ENCODE measurements at regions not wholly inside any gene's neighbourhood (a gene's known extent, or its start where the extent isn't known, plus 50 kb on each side); places are given as distances from the start of the nearest gene placed in this dataset.

GRCh38 chr14:34350903-34351302 is 111.1 kb downstream of the SPTSSA start:
- no peak for DNase-seq (ENCODE audit: low spot score)

- DNase-seq (ENCODE audit: low spot score), result no peak
Measured at GRCh38 chr14:34348592-34348991, 113.4 kb downstream of the SPTSSA start.

GRCh38 chr14:34347683-34348082 is 114.4 kb downstream of the SPTSSA start:
- no peak for DNase-seq (ENCODE audit: low spot score)

- DNase-seq (ENCODE audit: low spot score), result no peak
Measured at GRCh38 chr14:34345718-34346465, 116.1 kb downstream of the SPTSSA start.

GRCh38 chr14:34344318-34344717 is 117.7 kb downstream of the SPTSSA start:
- no peak for DNase-seq (ENCODE audit: low spot score)

GRCh38 chr14:34340025-34340625 is 121.9 kb downstream of the SPTSSA start:
- no peak for DNase-seq (ENCODE audit: low spot score)

GRCh38 chr14:34338056-34338455 is 124.0 kb downstream of the SPTSSA start:
- DNase-seq (ENCODE audit: low spot score), result no peak

GRCh38 chr14:34336501-34336900 is 125.5 kb downstream of the SPTSSA start:
- no peak for DNase-seq (ENCODE audit: low spot score)

- no peak for DNase-seq (ENCODE audit: low spot score)
Measured at GRCh38 chr14:34335968-34336367, 126.1 kb downstream of the SPTSSA start.

- no peak for DNase-seq (ENCODE audit: low spot score)
Measured at GRCh38 chr14:34334329-34334728, 127.7 kb downstream of the SPTSSA start.

GRCh38 chr14:34331728-34332623 is 130.1 kb downstream of the SPTSSA start:
- DNase-seq (ENCODE audit: low spot score), result peak; percentile 76

- no peak for DNase-seq (ENCODE audit: low spot score)
Measured at GRCh38 chr14:34330846-34331245, 131.2 kb downstream of the SPTSSA start.

GRCh38 chr14:34329301-34329700 is 132.7 kb downstream of the SPTSSA start:
- no peak for DNase-seq (ENCODE audit: low spot score)

- no peak for DNase-seq (ENCODE audit: low spot score)
Measured at GRCh38 chr14:34328178-34328577, 133.9 kb downstream of the SPTSSA start.

- no peak for DNase-seq (ENCODE audit: low spot score)
Measured at GRCh38 chr14:34325493-34325892, 136.5 kb downstream of the SPTSSA start.

GRCh38 chr14:34324363-34324795 is 137.7 kb downstream of the SPTSSA start:
- DNase-seq (ENCODE audit: low spot score), result peak; percentile 57

GRCh38 chr14:34322940-34323418 is 139.1 kb downstream of the SPTSSA start:
- peak; percentile 55 for DNase-seq (ENCODE audit: low spot score)

GRCh38 chr14:34319140-34319539 is 142.9 kb downstream of the SPTSSA start:
- no peak for DNase-seq (ENCODE audit: low spot score)

GRCh38 chr14:34318014-34318413 is 144.0 kb downstream of the SPTSSA start:
- DNase-seq (ENCODE audit: low spot score), result no peak

- no peak for DNase-seq (ENCODE audit: low spot score)
Measured at GRCh38 chr14:34310724-34311123, 151.3 kb downstream of the SPTSSA start.

- no peak for DNase-seq (ENCODE audit: low spot score)
Measured at GRCh38 chr14:34303811-34304210, 158.2 kb downstream of the SPTSSA start.

- DNase-seq (ENCODE audit: low spot score), result no peak
Measured at GRCh38 chr14:34302654-34303053, 159.4 kb downstream of the SPTSSA start.
